IMR-90 (cell line): ENCODE measurements at regions not wholly inside any gene's neighbourhood (a gene's known extent, or its start where the extent isn't known, plus 50 kb on each side); places are given as distances from the start of the nearest gene placed in this dataset.

Source experiments
- ATAC-seq: fragments of 200-7000 bp; cut with Tn5 transposase; 2 replicates; pipeline ENCODE4 v1.9.1; 2020; ENCODE audit warnings: low read depth, mild to moderate bottlenecking, moderate library complexity
- BruUV-seq: library from RNA; stranded (reverse); fragments of 400-500 nt; replicated peaks from 2 replicates; lab custom pipeline; 2021; lab: Mats Ljungman, UMichigan
- CTCF ChIA-PET: fragments of 300-600 bp; formaldehyde crosslinking; extraction: SDS; loops from one replicate; lab custom pipeline; 2021; ENCODE audit warnings: antibody characterized with exemption; lab: Yijun Ruan, JAX
- POLR2A ChIA-PET: fragments of 300-600 bp; sonication (Branson Sonifier 250); formaldehyde crosslinking; loops from one replicate; lab custom pipeline; 2022; ENCODE audit warnings: antibody characterized with exemption; ENCODE audit not compliant: unreplicated experiment; lab: Charles Lee
- DNase-seq: peaks from one replicate; pipeline ENCODE4 v3.0.0; 2013
- H2AFZ ChIP-seq: replicated peaks from 2 replicates; pipeline ENCODE3; 2013; ENCODE audit warnings: low read length, mild to moderate bottlenecking; ENCODE audit not compliant: poor library complexity
- H2AK5ac ChIP-seq: 2 replicates; pipeline ENCODE4 v1.6.1; 2013; ENCODE audit warnings: low read depth, low read length, inconsistent platforms
- H2AK9ac ChIP-seq: replicated peaks from 2 replicates; pipeline ENCODE3; 2013; ENCODE audit warnings: mild to moderate bottlenecking, low read depth, low read length, moderate library complexity; ENCODE audit not compliant: poor library complexity
- H2BK120ac ChIP-seq: 2 replicates; pipeline ENCODE4 v1.6.1; 2013; ENCODE audit warnings: low read depth, low read length, inconsistent platforms
- H2BK15ac ChIP-seq: 3 replicates; pipeline ENCODE4 v1.6.1; 2013; ENCODE audit warnings: low read depth, low read length, inconsistent platforms
- H2BK20ac ChIP-seq: 2 replicates; pipeline ENCODE4 v1.6.1; 2013; ENCODE audit warnings: low read depth, mild to moderate bottlenecking, inconsistent platforms, low read length, moderate library complexity
- H2BK5ac ChIP-seq: 2 replicates; pipeline ENCODE4 v1.6.1; 2013; ENCODE audit warnings: mild to moderate bottlenecking, low read depth, low read length, inconsistent platforms; ENCODE audit not compliant: poor library complexity, severe bottlenecking
- H3K14ac ChIP-seq: replicated peaks from 2 replicates; pipeline ENCODE4 v1.6.1; 2013; ENCODE audit warnings: low read depth, low read length, inconsistent platforms
- H3K18ac ChIP-seq: 2 replicates; pipeline ENCODE4 v1.6.1; 2013; ENCODE audit warnings: low read depth, low read length, control low read depth
- H3K23ac ChIP-seq: 2 replicates; pipeline ENCODE4 v1.6.1; 2013; ENCODE audit warnings: low read depth, low read length, inconsistent platforms
- H3K27ac ChIP-seq: 2 replicates; pipeline ENCODE4 v1.5.1; 2013; ENCODE audit warnings: mild to moderate bottlenecking, control low read depth, low read length; ENCODE audit not compliant: insufficient read depth
- H3K27me3 ChIP-seq: 2 replicates; pipeline ENCODE4 v1.6.1; 2013; ENCODE audit warnings: low read length; ENCODE audit not compliant: control insufficient read depth, insufficient read depth
- H3K36me3 ChIP-seq: 2 replicates; pipeline ENCODE4 v1.6.1; 2013; ENCODE audit warnings: low read length, mixed read lengths; ENCODE audit not compliant: control insufficient read depth, insufficient read depth
- H3K4ac ChIP-seq: 2 replicates; pipeline ENCODE4 v1.6.1; 2013; ENCODE audit warnings: low read depth, low read length, inconsistent platforms
- H3K4me1 ChIP-seq: 2 replicates; pipeline ENCODE4 v1.6.1; 2013; ENCODE audit warnings: low read length, mixed read lengths; ENCODE audit not compliant: control insufficient read depth, insufficient read depth
- H3K4me2 ChIP-seq: 2 replicates; pipeline ENCODE4 v1.6.1; 2013; ENCODE audit warnings: low read depth, mild to moderate bottlenecking, control low read depth, low read length, moderate library complexity
- H3K4me3 ChIP-seq: 2 replicates; pipeline ENCODE4 v1.5.1; 2013; ENCODE audit warnings: low read depth, mild to moderate bottlenecking, control low read depth, low read length, moderate library complexity; ENCODE audit not compliant: insufficient read depth
- H3K56ac ChIP-seq: 2 replicates; pipeline ENCODE4 v1.6.1; 2013; ENCODE audit warnings: low read length, inconsistent platforms; ENCODE audit not compliant: insufficient read depth; ENCODE audit errors: extremely low read depth
- H3K79me1 ChIP-seq, 2 experiments: 2 replicates each; pipeline ENCODE4 v1.6.1; 2013; ENCODE audit warnings: low read length in 2 of 2, inconsistent platforms in 1 of 2, low read depth in 1 of 2
- H3K9ac ChIP-seq: 2 replicates; pipeline ENCODE4 v1.6.1; 2013; ENCODE audit warnings: low read depth, low read length, control low read depth
- H3K9me1 ChIP-seq: 2 replicates; pipeline ENCODE4 v1.6.1; 2013; ENCODE audit warnings: low read length, inconsistent platforms; ENCODE audit not compliant: insufficient read depth
- H3K9me3 ChIP-seq: 2 replicates; pipeline ENCODE4 v1.6.1; 2013; ENCODE audit warnings: low read length; ENCODE audit not compliant: control insufficient read depth, insufficient read depth
- H4K20me1 ChIP-seq: 2 replicates; pipeline ENCODE4 v1.6.1; 2013; ENCODE audit warnings: low read length, inconsistent platforms; ENCODE audit not compliant: insufficient read depth
- H4K5ac ChIP-seq: 2 replicates; pipeline ENCODE4 v1.6.1; 2013; ENCODE audit warnings: mild to moderate bottlenecking, low read depth, low read length, control low read depth
- H4K8ac ChIP-seq, 2 experiments: 2 replicates each; pipeline ENCODE4 v1.6.1; 2013; ENCODE audit warnings: low read depth in 2 of 2, low read length in 2 of 2, control low read depth in 1 of 2, inconsistent platforms in 1 of 2
- H4K91ac ChIP-seq: 2 replicates; pipeline ENCODE4 v1.6.1; 2013; ENCODE audit warnings: low read depth, low read length, inconsistent platforms; ENCODE audit not compliant: insufficient read depth
- BHLHE40 ChIP-seq: fragments of 150-350 bp; IDR thresholded peaks from 2 replicates; pipeline ENCODE4 v1.6.1; 2016; ENCODE audit warnings: mild to moderate bottlenecking, low read depth, low read length
- CTCF ChIP-seq: conservative IDR thresholded peaks from 2 replicates; pipeline ENCODE4 v1.5.1; 2012; ENCODE audit warnings: mild to moderate bottlenecking, low read depth, low read length, improper control_type of control experiment
- MAZ ChIP-seq: IDR thresholded peaks from 2 replicates; pipeline ENCODE4 v1.6.1; 2012; ENCODE audit warnings: low read depth, mild to moderate bottlenecking, low read length, improper control_type of control experiment, moderate library complexity, borderline replicate concordance
- RAD21 ChIP-seq: IDR thresholded peaks from 2 replicates; pipeline ENCODE4 v1.6.1; 2012; ENCODE audit warnings: low read length, improper control_type of control experiment
- RCOR1 ChIP-seq: IDR thresholded peaks from 2 replicates; pipeline ENCODE4 v1.6.1; 2012; ENCODE audit warnings: mild to moderate bottlenecking, low read length, improper control_type of control experiment; ENCODE audit not compliant: insufficient replicate concordance
- WGBS, 2 experiments: methylation state at CpG; one replicate each; pipeline versions ENCODE4 v1.1.5 to v1.1.7; 2013; ENCODE audit warnings: missing lambda C conversion rate in 2 of 2; ENCODE audit not compliant: insufficient read length in 1 of 2; ENCODE audit errors: extremely low coverage in 2 of 2; 5-methylcytosine and 5-hydroxymethylcytosine counted together
- dilution Hi-C: fragments of 300-500 bp; cut with HindIII; formaldehyde crosslinking; loops from one replicate; pipeline ENCODE4 v1.14.3; 2018; ENCODE audit warnings: low sequenced_read_pairs; ENCODE audit not compliant: unreplicated experiment
- in situ Hi-C: fragments of 300-500 bp; cut with MboI; formaldehyde crosslinking; loops from 3 replicates; pipeline ENCODE4 v1.14.3; 2019; ENCODE audit warnings: low sequenced_read_pairs, inconsistent platforms, mixed read lengths
- intact Hi-C: fragments of 100-400 bp; cut with micrococcal nuclease; formaldehyde crosslinking; loops from 2 replicates; pipeline ENCODE4 v1.10.0; 2022

- H3K14ac ChIP-seq = no peak overlapping the region
- no peak overlapping the region for H4K8ac ChIP-seq
- H3K9ac ChIP-seq = no peak overlapping the region
- no peaks in the 10 kb centered on the region for H3K4me1 ChIP-seq
- no peaks in the 10 kb centered on the region for H3K36me3 ChIP-seq
- no peak overlapping the region for H3K4me2 ChIP-seq
- ATAC-seq (no peak), DNase-seq (no peak)
- H2BK20ac ChIP-seq = no peak overlapping the region
- CTCF ChIA-PET = interaction anchor here (0.6 kb wide), 1 partner anchor 590 kb away, joined by 3 read pairs; no protein-coding TSS in a partner anchor
- no peak overlapping the region for H4K5ac ChIP-seq
- H3K9me3 ChIP-seq = peaks cover 52% of the 10 kb centered on the region
- intact Hi-C loops = no loop called here
- H2BK120ac ChIP-seq = no peak overlapping the region
- no peak overlapping the region for H3K23ac ChIP-seq
- H4K91ac ChIP-seq = no peak overlapping the region
- no TSS peak for BruUV-seq
- H3K4me3 ChIP-seq = no peak overlapping the region
- no peak overlapping the region for H2AK5ac ChIP-seq
- H2AK9ac ChIP-seq = no peak overlapping the region
- no peak overlapping the region for H3K18ac ChIP-seq
- H3K79me1 ChIP-seq = no peaks in the 10 kb centered on the region
- dilution Hi-C loops = no loop called here
- H3K4ac ChIP-seq = no peak overlapping the region
- POLR2A ChIA-PET = no interaction called here
- WGBS, 2 experiments = 75% methylated on average over 22 of the region's 37 CpGs; no CpG with 5 or more reads in 1 of the 2 experiments
- H3K9me1 ChIP-seq = no peaks in the 10 kb centered on the region
- no peak overlapping the region for H3K56ac ChIP-seq
- H2BK15ac ChIP-seq = no peak overlapping the region
- TF ChIP-seq RCOR1 (no peak), CTCF (no peak), MAZ (no peak), RAD21 (no peak), BHLHE40 (no peak)
- no peaks in the 10 kb centered on the region for H4K20me1 ChIP-seq
- H3K27me3 ChIP-seq = no peaks in the 10 kb centered on the region
- in situ Hi-C loops = no loop called here
- H2AFZ ChIP-seq = no peak overlapping the region
- no peak overlapping the region for H3K27ac ChIP-seq
- no peak overlapping the region for H2BK5ac ChIP-seq
Measured at GRCh38 chr6:169933839-169934698, 182.6 kb downstream of the ERMARD start.
